GM21360 (cell line): ENCODE measurements at regions not wholly inside any gene's neighbourhood (a gene's known extent, or its start where the extent isn't known, plus 50 kb on each side); places are given as distances from the start of the nearest gene placed in this dataset.
"Not testable (repeated sequence)": the region's sequence is repeated elsewhere in the genome, so short reads cannot be mapped to it uniquely, and the experiment has no call there.

ENCODE experiments used
- ATAC-seq: cut with Tn5 transposase; IDR thresholded peaks from one replicate; pipeline ENCODE4 v1.9.1; 2021; ENCODE audit warnings: mild to moderate bottlenecking, moderate library complexity; ENCODE audit not compliant: unreplicated experiment

GRCh38 chr18:71303743-71304142 lies 1014.9 kb downstream of the SOCS6 start:
- not testable (repeated sequence) for ATAC-seq

- ATAC-seq: no peak
Measured at GRCh38 chr18:71301596-71301995, 1012.8 kb downstream of the SOCS6 start.

- ATAC-seq: not testable (repeated sequence)
Measured at GRCh38 chr18:71294201-71294600, 1005.4 kb downstream of the SOCS6 start.

- ATAC-seq: no peak
Measured at GRCh38 chr18:71293322-71293721, 1004.5 kb downstream of the SOCS6 start.

- no peak for ATAC-seq
Measured at GRCh38 chr18:71287268-71287667, 998.4 kb downstream of the SOCS6 start.

GRCh38 chr18:71252351-71252865 lies 963.6 kb downstream of the SOCS6 start:
- no peak for ATAC-seq

- no peak for ATAC-seq
Measured at GRCh38 chr18:71250191-71250590, 961.3 kb downstream of the SOCS6 start.

GRCh38 chr18:71249791-71250190 lies 960.9 kb downstream of the SOCS6 start:
- ATAC-seq: no peak

- no peak for ATAC-seq
Measured at GRCh38 chr18:71242981-71243380, 954.1 kb downstream of the SOCS6 start.

- no peak for ATAC-seq
Measured at GRCh38 chr18:71238974-71239624, 950.3 kb downstream of the SOCS6 start.

- no peak for ATAC-seq
Measured at GRCh38 chr18:71237641-71238040, 948.8 kb downstream of the SOCS6 start.

GRCh38 chr18:71233177-71233576 lies 944.3 kb downstream of the SOCS6 start:
- no peak for ATAC-seq

- no peak for ATAC-seq
Measured at GRCh38 chr18:71223486-71223885, 934.6 kb downstream of the SOCS6 start.

- ATAC-seq: no peak
Measured at GRCh38 chr18:71221405-71221804, 932.6 kb downstream of the SOCS6 start.

GRCh38 chr18:71212739-71213138 lies 923.9 kb downstream of the SOCS6 start:
- ATAC-seq: not testable (repeated sequence)

GRCh38 chr18:71212222-71212621 lies 923.4 kb downstream of the SOCS6 start:
- ATAC-seq: no peak

GRCh38 chr18:71209944-71210343 lies 921.1 kb downstream of the SOCS6 start:
- ATAC-seq: no peak

- ATAC-seq: no peak
Measured at GRCh38 chr18:71194438-71194837, 905.6 kb downstream of the SOCS6 start.

- no peak for ATAC-seq
Measured at GRCh38 chr18:71189581-71189980, 900.7 kb downstream of the SOCS6 start.

GRCh38 chr18:71168557-71169145 lies 879.8 kb downstream of the SOCS6 start:
- ATAC-seq: no peak

- no peak for ATAC-seq
Measured at GRCh38 chr18:71136487-71136886, 847.6 kb downstream of the SOCS6 start.

GRCh38 chr18:71134122-71134521 lies 845.3 kb downstream of the SOCS6 start:
- no peak for ATAC-seq

- no peak for ATAC-seq
Measured at GRCh38 chr18:71131918-71132317, 843.1 kb downstream of the SOCS6 start.
